GM18502 (cell line): ENCODE measurements at regions not wholly inside any gene's neighbourhood (a gene's known extent, or its start where the extent isn't known, plus 50 kb on each side); places are given as distances from the start of the nearest gene placed in this dataset.
"Not testable (repeated sequence)": the region's sequence is repeated elsewhere in the genome, so short reads cannot be mapped to it uniquely, and the experiment has no call there.

Experiments used
- ATAC-seq: cut with Tn5 transposase; IDR thresholded peaks from one replicate; pipeline ENCODE4 v1.9.1; 2021; ENCODE audit warnings: mild to moderate bottlenecking; ENCODE audit not compliant: unreplicated experiment, poor library complexity

DNA sequence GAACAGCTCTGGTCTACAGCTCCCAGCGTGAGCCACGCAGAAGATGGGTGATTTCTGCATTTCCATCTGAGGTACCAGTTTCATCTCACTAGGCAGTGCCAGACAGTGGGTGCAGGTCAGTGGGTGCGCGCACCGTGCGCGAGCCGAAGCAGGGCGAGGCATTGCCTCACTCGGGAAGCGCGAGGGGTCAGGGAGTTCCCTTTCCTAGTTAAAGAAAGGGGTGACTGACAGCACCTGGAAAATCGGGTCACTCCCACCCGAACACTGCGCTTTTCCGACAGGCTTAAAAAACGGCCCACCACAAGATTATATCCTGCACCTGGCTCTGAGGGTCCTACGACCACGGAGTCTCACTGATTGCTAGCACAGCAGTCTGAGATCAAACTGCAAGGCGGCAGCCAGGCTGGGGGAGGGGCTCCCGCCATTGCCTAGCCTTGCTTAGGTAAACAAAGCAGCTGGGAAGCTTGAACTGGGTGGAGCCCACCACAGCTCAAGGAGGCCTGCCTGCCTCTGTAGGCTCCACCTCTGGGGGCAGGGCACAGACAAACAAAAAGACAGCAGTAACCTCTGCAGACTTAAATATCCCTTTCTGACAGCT is 325.0 kb upstream of the CHST9 start:
- not testable (repeated sequence) for ATAC-seq

DNA sequence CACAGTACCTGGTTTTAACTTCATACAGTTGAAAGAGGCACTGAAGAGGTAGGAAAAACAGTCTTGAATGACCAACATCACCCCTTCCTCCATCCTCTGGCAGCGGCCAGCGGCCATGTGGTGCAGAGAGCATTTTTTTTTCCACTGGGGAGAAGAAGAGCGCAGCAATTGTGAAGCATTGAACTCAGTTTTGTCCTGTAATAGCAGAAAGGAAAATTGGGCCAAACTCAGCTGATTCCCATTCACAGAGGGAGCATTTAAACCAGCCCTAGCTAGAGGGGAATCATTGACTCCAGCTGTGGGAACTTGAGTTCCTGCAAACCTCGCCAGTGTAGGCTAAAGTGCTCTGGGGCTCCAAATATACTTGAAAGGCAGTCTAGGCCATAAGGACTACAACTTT is 316.6 kb upstream of the CHST9 start:
- ATAC-seq = no peak

DNA sequence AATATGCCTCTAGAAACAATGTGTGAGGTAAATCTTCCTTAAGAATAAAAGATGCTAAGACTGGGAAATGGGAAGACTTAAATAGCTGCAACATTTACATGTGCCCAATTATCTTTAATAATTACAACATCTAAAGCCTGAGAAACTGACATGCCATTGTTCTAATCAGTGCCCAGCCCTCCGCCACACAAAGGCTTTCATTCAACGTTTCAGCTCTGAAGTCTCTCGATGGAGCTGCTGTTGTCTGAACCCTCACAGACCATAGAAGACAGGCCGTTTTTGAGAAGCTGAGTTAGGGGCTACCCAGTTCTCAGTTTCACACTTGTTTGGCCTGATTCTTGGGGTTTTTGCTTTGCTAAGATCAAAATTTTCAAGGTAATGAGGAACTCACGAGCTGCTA is 315.4 kb upstream of the CHST9 start:
- ATAC-seq = no peak

DNA sequence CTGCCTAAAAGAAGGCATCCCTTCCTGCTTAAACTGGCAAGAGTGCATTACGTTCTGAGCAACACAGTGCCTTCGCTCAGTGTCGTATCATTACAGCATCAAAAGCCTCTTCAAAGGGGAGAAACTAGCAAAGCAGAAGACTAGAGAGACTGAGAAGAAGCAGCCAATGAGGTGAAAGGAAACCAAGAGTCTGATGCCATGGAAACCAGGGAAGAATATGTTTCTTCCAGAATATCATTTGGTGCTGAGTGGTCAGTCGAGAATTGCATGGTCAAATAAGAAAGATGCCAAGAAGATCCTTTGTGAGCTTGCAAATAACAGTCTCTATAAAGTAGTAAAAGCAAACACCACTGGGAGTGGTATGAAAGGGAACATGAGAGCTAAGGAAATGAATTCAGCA is 312.1 kb upstream of the CHST9 start:
- ATAC-seq = no peak

DNA sequence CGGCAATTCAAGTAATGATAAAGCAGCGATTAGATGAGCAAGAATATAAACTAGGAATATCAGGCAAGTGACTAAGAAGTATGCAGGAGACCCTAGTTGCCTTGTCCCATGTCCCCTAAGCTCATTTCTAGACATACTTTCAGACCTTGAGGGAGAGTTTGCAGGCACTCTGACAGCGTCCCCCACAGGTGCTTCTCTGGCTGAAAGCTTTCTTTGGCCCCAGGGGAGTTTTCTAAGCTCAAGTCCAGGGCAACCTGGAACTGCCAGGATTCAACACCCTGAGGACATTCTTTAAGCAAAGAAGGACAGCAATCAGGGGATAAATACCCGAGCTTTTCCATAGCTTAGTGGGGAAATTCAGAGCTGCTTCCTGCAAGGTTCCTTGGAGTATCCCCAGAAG is 308.1 kb upstream of the CHST9 start:
- ATAC-seq = no peak

DNA sequence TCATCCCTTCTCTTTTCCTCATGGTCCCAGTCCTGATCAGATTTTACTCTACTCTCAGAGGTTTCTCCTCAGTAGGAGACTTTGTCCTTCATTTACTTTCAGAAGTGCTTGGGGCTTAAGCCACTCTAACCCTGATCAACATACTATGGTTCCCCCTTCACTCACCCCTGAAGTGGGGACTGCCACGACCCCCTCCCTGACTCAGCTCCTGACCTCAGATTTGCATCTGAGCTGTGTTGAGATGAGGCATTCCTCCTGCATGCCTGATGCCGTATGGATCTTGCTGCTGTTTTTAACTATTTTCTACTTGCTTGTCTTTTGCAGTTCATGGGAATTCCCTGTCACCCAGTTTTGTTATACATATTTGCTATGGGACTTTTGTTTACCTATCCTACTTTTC is 306.7 kb upstream of the CHST9 start:
- ATAC-seq = no peak

DNA sequence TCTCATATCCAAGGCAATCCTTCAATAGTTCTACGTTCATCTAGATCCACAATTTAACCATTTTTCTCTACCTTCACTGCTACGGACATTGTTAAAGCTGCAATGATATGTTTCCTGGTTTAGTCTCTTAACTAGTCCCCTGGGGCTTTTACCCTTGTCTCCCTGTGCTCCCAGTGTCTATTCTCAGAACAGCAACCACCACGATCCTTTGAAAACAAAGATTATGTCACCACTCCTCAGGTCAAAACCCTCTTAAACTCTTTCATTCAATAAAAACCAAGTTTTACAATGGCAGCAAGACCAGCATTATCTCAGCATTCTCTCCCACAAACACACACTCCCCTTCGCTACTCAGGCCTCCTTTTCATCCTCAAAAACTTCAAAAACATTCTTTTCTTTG is 298.2 kb upstream of the CHST9 start:
- no peak for ATAC-seq

DNA sequence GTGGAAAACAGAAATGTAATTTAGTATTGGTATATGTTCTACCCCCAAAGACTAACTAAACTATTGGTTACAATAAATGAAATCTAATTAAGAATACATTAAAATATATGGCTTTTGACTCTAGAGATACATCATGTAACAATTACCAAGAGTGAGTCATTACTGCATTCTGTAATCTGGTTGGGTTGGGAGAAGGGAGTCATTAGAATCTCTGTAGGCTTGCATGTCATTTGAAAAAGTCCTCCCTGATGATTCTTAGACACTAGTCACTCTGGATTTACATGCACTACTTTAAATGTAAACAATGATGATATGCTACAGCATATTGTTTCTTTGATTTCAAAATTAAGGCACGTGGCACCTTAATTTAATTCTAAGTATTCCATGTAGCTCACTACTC is 293.4 kb upstream of the CHST9 start:
- ATAC-seq = no peak

DNA sequence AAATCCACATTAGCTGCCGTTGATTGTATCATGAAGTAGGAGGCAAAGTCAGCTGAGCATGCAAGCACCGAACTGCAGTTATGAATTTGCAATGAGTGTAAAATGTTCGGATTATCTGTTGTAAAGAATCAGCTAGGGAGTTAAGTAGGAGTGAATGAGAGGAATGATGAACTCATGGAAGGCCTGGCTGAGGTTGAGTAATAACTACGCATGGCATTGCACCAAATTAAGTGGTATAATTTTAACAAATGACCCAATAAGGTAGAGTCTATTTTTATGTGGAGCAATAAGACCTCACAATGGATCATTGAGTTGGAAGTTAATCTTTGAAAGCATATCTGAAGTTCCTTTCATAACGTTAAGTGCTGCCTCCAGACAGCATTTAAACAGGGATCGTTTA is 288.2 kb upstream of the CHST9 start:
- no peak for ATAC-seq

DNA sequence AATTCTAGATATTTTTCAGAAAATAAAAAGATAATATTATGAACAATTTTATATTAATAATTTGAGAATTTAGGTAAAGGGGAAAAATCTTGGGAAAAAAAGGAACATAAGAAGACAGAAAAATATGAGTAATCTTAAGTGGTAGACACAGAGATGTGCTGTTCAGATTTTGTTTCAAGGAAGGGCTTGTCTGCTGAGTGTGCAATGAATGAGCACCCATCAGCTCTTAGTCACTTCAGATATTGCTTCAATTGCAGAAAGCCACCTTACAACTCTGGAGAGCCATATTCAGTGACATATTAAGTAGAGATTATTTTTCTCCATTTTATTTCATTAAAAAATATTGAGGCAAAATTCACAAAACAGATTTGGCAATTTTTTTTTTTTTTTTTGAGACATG is 282.0 kb upstream of the CHST9 start:
- no peak for ATAC-seq

DNA sequence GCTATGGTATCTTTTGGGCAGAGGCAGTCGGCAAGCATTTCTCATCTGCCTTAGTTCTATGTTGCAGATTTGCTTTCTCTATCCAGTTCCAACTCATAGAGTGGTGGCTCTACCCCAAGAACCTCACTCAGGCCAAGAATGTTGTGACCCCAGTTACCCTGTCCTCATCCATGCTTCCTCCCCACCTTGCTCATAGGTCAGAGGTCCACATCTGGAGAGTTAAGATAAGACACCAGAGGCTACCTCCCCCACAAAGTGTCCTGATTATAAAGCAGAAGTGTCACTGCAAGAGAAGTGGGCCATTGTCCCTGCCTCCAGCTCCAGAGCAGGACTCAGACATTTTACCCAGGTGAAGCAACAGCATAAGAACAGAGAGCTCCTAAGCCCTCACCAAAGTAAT is 276.8 kb upstream of the CHST9 start:
- ATAC-seq = no peak

DNA sequence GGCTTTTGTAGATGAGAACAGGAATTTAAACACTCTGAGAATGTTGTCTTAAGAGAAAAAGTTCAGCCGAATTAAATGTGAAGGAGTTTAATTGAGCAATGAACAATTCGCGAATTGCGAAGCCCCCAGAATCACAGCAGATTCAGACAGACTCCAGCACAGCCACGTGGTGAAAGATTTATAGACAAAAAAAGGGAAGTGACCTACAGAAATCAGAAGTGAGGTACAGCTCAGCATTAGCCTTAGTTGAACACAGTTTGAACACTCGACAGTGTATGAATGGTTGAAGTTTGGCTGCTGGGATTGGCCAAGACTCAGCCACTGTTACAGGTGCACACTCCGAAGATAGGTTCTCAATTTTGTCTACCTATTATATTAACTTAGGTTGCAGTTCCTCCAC is 264.0 kb upstream of the CHST9 start:
- no peak for ATAC-seq

DNA sequence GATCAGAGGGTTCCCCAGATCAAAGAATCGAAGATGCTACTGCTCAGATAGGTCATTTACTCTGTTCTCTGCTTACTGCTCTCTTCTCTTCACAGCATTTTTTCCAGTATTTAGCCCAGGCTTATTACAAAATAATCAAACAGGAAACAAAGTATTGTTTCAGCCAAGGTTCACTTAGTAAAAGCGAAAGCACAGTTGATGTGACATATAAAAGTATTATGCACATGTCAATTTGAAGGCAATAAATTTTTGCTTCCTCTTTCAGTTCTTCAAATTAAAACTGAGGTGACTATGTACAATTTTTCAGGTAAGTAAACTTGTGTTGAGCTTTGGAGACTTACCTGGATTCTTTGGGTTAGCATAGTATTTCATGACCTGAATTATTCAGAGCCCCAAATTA is 262.8 kb upstream of the CHST9 start:
- ATAC-seq = no peak

DNA sequence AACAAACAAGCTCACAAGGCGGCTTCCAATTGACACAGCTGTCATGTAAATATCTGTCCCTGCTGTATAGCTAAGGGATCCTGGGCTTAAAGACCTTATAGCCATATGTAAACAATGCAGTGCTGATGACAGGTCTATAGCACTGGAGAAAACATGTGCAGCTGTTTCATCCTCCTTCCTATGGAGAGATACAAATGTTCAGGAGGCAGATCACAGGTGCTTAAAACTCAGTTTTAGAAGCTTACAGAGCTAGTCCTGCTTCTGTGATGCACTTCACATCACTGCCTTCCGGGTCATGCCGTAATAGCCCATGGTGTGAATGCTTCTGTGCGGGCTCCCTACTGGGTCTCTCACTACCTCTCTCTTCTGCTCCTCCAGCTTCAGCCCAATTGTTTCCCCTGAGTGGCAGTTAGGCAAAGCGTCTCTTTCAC is 262.4 kb upstream of the CHST9 start:
- no peak for ATAC-seq

DNA sequence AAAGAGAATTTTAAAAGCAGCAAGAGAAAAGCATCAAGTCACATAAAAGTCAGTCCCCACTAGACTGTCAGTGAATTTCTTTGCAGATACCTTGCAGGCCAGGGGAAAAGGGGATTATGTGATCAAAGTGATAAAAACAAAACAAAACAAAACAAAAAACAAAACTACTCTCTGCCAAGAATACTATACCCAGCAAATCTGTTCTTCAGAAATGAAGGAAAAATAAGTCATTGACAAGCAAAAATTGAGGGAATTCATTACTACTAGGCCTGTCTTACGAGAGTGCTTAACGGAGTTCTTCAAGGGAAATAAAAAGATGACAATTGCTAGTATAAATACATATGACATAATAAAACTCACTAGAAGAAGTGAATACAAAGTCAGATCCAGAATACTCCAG is 245.5 kb upstream of the CHST9 start:
- no peak for ATAC-seq

DNA sequence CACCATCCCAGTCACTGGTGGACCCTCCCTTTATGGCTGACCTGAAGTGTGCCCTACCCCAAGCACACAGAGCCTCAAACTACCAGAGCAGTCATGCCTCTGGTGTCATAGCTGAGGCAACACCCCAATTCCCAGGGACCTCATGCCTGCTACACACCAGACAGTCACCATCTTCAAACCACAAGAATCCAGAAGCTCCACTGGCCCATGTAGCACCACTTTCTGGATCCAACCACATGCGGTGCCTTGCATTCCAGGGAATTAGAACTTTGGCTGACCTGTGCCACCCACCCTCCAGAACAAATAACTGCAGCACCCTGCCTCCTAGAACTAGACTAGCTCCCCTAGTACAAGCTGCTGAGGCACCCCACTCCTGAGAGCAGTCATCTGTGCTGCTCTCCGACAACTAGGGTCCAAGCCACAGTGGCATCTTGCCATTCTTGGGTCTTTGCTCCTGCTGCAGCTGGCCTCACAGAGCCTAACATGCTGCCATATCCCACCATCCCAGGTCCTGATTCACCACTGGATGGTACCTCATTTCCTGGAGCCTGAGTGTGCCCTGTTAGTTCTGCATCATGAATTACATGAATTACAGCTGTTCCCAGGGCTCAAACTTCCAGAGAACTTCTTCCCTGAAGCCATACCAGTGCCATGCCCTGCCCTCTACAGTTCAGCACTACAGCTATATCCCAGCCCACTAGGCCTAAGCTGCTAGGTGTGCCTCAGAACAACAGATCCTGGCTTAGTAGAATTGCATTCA is 243.8 kb upstream of the CHST9 start:
- ATAC-seq = no peak

DNA sequence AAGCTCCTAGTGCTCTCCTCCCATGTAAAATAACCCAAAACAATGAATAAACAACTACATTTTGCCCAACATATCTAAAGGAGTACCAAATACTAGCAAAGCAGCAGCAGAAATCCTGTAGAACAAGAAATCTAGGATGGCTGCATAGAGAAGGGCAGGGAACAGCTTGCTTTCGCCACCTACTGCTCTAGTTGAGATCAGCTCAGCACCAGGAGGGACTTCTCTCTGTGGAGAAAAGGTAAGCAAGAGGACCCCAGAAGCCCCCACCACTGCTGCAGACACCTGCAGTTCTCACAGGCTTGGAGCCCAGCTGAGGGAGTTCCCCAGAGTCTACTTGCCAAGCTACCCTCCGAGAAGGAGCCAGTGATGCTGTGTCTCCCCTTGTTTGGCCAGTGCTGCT is 243.0 kb upstream of the CHST9 start:
- ATAC-seq = no peak

DNA sequence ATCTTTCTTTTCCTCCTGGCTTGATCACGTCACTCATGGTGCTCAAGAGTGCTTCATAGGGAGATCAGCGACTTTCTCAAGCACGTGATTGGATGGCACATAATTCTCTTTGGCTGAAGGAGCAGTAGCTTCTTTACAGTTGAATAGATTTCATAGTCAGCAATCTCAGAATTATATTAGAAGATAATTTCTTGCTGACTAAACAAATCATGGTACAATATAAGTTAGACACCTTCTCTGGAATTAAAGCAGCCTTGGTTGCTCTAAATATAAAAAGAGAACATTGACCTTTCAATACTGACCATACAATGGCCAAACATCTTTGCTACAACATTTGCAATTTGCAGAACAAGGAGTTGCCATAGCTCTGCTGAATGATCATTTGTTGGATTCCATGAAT is 238.5 kb upstream of the CHST9 start:
- no peak for ATAC-seq

DNA sequence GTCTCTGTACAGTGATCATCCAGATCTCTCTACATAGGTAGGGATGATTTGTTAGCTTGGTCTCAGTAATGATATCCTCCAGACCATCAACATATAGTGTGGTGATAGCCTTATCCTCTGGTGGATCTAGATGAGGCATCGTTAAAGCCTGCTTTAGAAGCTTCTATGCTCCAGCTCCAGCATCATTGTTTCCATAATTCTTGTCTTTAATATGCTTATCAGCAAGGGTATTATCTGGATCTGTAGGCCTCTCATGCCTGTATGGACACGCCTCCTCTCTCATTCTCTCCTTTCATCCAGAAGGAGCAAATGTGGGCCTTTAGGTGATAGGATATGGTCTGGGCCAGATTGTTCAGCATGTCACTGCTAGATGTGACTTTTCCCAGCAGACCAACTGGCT is 234.5 kb upstream of the CHST9 start:
- ATAC-seq = no peak

DNA sequence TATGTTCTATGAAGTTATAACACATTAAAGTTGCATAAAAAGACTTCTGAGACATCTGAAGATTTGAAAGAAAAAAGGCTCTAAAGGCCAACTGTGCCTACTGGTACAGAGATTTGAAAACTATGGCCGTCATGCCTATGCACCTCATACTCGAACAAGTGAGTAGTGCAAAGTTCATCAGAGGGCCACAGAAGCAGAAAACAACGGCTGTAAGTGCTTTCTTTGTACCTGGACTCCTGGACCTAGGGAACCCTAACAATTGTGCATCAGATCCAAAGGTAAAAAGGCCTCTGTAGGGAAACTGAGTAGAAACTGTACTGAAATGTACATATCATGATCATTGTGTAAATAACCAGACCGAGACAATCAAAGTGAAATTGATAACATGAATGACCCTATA is 230.4 kb upstream of the CHST9 start:
- no peak for ATAC-seq

DNA sequence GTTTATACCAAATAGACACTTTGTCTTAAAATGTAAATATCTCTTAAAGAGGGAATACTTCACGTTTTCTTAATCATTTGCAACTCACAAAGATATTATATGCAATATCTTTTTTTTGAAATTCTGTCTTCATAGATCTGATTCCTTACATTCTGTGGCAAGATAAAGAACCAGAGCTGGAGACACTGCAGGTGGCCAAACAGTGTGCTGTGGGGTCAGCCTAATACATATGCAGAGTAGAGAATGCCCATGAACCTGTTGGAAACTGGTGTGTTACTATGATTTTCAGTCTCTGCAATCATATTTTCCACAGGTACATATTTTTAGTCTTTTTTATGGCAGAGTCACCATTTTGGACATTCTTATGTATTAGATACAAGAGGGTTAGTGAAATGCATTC is 229.6 kb upstream of the CHST9 start:
- ATAC-seq = no peak
